H1 (cell line): ENCODE measurements at regions not wholly inside any gene's neighbourhood (a gene's known extent, or its start where the extent isn't known, plus 50 kb on each side); places are given as distances from the start of the nearest gene placed in this dataset.

Source experiments
- CHD7 ChIP-seq: fragments of 300-600 bp; sonication (generic); IDR thresholded peaks from 2 replicates; pipeline ENCODE4 v1.7.1; 2012; ENCODE audit warnings: low read length, moderate library complexity, mild to moderate bottlenecking, inconsistent platforms; ENCODE audit not compliant: insufficient replicate concordance
- RNF2 ChIP-seq: fragments of 200-900, 300-1000 bp; sonication (generic); IDR thresholded peaks from 2 replicates; pipeline ENCODE4 v1.7.1; 2016; ENCODE audit warnings: borderline replicate concordance, low read depth, mild to moderate bottlenecking, antibody characterized with exemption, low read length; ENCODE audit not compliant: poor library complexity, severe bottlenecking; ENCODE audit errors: missing control alignments

- no peak for TF ChIP-seq CHD7
- TF ChIP-seq RNF2: no peak
- TF ChIP-seq, all 59 proteins: peak for 0
Measured at GRCh38 chr1:4122513-4123160, 222.6 kb upstream of the C1orf174 start (continued).
